HEK293 (cell line): ENCODE measurements at regions not wholly inside any gene's neighbourhood (a gene's known extent, or its start where the extent isn't known, plus 50 kb on each side); places are given as distances from the start of the nearest gene placed in this dataset.

Experiments used
- CTCF ChIA-PET: fragments of 350-600 bp; formaldehyde crosslinking; extraction: SDS; loops from one replicate; lab custom pipeline; 2021; ENCODE audit warnings: antibody characterized with exemption; lab: Yijun Ruan, JAX
- POLR2A ChIA-PET: fragments of 300-600 bp; formaldehyde crosslinking; extraction: SDS; loops from one replicate; lab custom pipeline; 2020; ENCODE audit warnings: antibody characterized with exemption, inconsistent platforms; lab: Yijun Ruan, JAX
- H3K27ac ChIP-seq: fragments of 200-500 bp; sonication (Bioruptor generic); 2 replicates; pipeline ENCODE4 v1.5.1; 2014; ENCODE audit warnings: low read depth, low read length, control low read depth, inconsistent platforms; ENCODE audit errors: extremely low read depth
- H3K36me3 ChIP-seq, 2 experiments: fragments of 200-500 bp in 1 of 2; sonication (Bioruptor generic) in 1 of 2; 1 replicate in 1 of 2; 2 replicates in 1 of 2; pipeline ENCODE4 v1.5.1; 2014 to 2017; ENCODE audit warnings: inconsistent platforms in 2 of 2, low read length in 2 of 2; ENCODE audit not compliant: control insufficient read depth in 2 of 2, insufficient read depth in 1 of 2
- H3K4me1 ChIP-seq: fragments of 200-500 bp; sonication (Bioruptor generic); 2 replicates; pipeline ENCODE4 v1.5.1; 2014; ENCODE audit warnings: mild to moderate bottlenecking, low read length, inconsistent platforms; ENCODE audit not compliant: control insufficient read depth, insufficient read depth
- H3K4me3 ChIP-seq: 2 replicates; pipeline ENCODE4 v1.5.1; 2011; ENCODE audit warnings: low read depth, mild to moderate bottlenecking, control low read depth, low read length, moderate library complexity
- H3K9me3 ChIP-seq: fragments of 200-500 bp; sonication (Bioruptor generic); 2 replicates; pipeline ENCODE4 v1.5.1; 2014; ENCODE audit warnings: low read depth, low read length, inconsistent platforms; ENCODE audit not compliant: control insufficient read depth, insufficient read depth
- HOXC10 ChIP-seq: sonication (generic); formaldehyde crosslinking; IDR thresholded peaks from 2 replicates; pipeline ENCODE4 v1.8.1; 2023; ENCODE audit warnings: mild to moderate bottlenecking, missing genetic modification reagents
- OSR2 ChIP-seq: fragments of 450-650 bp; formaldehyde crosslinking; IDR thresholded peaks from 2 replicates; pipeline ENCODE4 v1.5.1; 2016; ENCODE audit warnings: missing biosample characterization, missing genetic modification characterization
- SP2 ChIP-seq: fragments of 450-650 bp; formaldehyde crosslinking; IDR thresholded peaks from 2 replicates; pipeline ENCODE4 v1.5.1; 2016; ENCODE audit warnings: missing biosample characterization, missing genetic modification characterization
- ZNF184 ChIP-seq: fragments of 450-650 bp; IDR thresholded peaks from 2 replicates; pipeline ENCODE4 v1.5.1; 2018; ENCODE audit warnings: missing biosample characterization, mild to moderate bottlenecking, missing genetic modification characterization
- ZNF23 ChIP-seq: fragments of 450-650 bp; formaldehyde crosslinking; IDR thresholded peaks from 2 replicates; pipeline ENCODE4 v1.5.1; 2016; ENCODE audit warnings: missing biosample characterization, missing genetic modification characterization, borderline replicate concordance
- ZNF335 ChIP-seq: fragments of 450-650 bp; formaldehyde crosslinking; conservative IDR thresholded peaks from 2 replicates; pipeline ENCODE4 v1.5.1; 2016; ENCODE audit warnings: missing biosample characterization, missing genetic modification characterization
- ZNF350 ChIP-seq: fragments of 450-650 bp; formaldehyde crosslinking; IDR thresholded peaks from 2 replicates; pipeline ENCODE4 v1.5.0; 2017; ENCODE audit warnings: missing biosample characterization, mild to moderate bottlenecking, missing genetic modification characterization
- ZNF404 ChIP-seq: fragments of 450-650 bp; formaldehyde crosslinking; IDR thresholded peaks from 2 replicates; pipeline ENCODE4 v1.5.1; 2017; ENCODE audit warnings: missing biosample characterization, missing genetic modification characterization
- ZNF544 ChIP-seq: fragments of 450-650 bp; formaldehyde crosslinking; IDR thresholded peaks from 2 replicates; pipeline ENCODE4 v1.5.0; 2017; ENCODE audit warnings: missing biosample characterization, missing genetic modification characterization
- ZNF623 ChIP-seq: fragments of 450-650 bp; formaldehyde crosslinking; IDR thresholded peaks from 2 replicates; pipeline ENCODE4 v1.5.1; 2016; ENCODE audit warnings: missing biosample characterization, missing genetic modification characterization
- ZNF677 ChIP-seq: fragments of 450-650 bp; IDR thresholded peaks from 2 replicates; pipeline ENCODE4 v1.5.0; 2018; ENCODE audit warnings: missing biosample characterization, mild to moderate bottlenecking, missing genetic modification characterization, moderate library complexity
- ZNF701 ChIP-seq: fragments of 450-650 bp; formaldehyde crosslinking; IDR thresholded peaks from 2 replicates; pipeline ENCODE4 v1.5.1; 2016; ENCODE audit warnings: missing biosample characterization, missing genetic modification characterization
- ZNF843 ChIP-seq: fragments of 450-650 bp; formaldehyde crosslinking; IDR thresholded peaks from 2 replicates; pipeline ENCODE4 v1.5.1; 2016; ENCODE audit warnings: missing biosample characterization, missing genetic modification characterization
- TF ChIP-seq, protein P1 (sequence below): fragments of 450-650 bp; formaldehyde crosslinking; IDR thresholded peaks from 2 replicates; pipeline ENCODE4 v1.5.1; 2016; ENCODE audit warnings: missing biosample characterization, missing genetic modification characterization, borderline replicate concordance
- TF ChIP-seq, protein P2 (sequence below): fragments of 450-650 bp; formaldehyde crosslinking; IDR thresholded peaks from 2 replicates; pipeline ENCODE4 v1.5.0; 2017; ENCODE audit warnings: missing biosample characterization, missing genetic modification characterization, borderline replicate concordance
- TF ChIP-seq, protein P3 (sequence below): fragments of 450-650 bp; formaldehyde crosslinking; optimal IDR thresholded peaks from 2 replicates; pipeline ENCODE3; 2016; ENCODE audit warnings: missing biosample characterization, mild to moderate bottlenecking, missing genetic modification characterization
- TF ChIP-seq, protein P4 (sequence below): fragments of 450-650 bp; formaldehyde crosslinking; IDR thresholded peaks from 2 replicates; pipeline ENCODE4 v1.5.1; 2016; ENCODE audit warnings: missing biosample characterization, missing genetic modification characterization

DNA sequence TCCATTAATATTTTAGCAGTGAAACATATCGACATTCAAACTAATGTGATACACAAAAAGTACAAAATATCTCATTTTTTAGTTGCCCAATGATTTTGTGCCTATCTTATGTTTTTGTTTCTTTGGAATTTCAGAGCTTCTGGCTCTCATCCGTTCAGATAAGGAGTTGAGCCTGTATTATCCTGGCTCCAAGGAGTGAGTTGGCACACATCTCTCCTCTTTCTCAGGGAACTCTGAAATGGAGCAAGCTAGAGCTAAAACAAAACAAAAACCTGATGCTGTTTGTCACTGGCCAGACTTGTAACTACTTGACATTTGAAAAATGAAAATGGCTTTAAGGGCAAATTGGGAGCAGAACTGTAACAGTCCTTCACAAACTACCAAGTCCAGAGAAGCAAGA lies 131.3 kb upstream of the SLC28A3 start:
- no peak overlapping the region for H3K27ac ChIP-seq
- H3K4me3 ChIP-seq, result no peak overlapping the region
- no peaks in the 10 kb centered on the region for H3K9me3 ChIP-seq
- H3K4me1 ChIP-seq, result no peaks in the 10 kb centered on the region
- CTCF ChIA-PET, result no interaction called here
- no peaks in the 10 kb centered on the region for H3K36me3 ChIP-seq
- POLR2A ChIA-PET, result no interaction called here
- TF ChIP-seq SP2 (tag by site-specific recombination), result no peak
- TF ChIP-seq, protein P1, sequence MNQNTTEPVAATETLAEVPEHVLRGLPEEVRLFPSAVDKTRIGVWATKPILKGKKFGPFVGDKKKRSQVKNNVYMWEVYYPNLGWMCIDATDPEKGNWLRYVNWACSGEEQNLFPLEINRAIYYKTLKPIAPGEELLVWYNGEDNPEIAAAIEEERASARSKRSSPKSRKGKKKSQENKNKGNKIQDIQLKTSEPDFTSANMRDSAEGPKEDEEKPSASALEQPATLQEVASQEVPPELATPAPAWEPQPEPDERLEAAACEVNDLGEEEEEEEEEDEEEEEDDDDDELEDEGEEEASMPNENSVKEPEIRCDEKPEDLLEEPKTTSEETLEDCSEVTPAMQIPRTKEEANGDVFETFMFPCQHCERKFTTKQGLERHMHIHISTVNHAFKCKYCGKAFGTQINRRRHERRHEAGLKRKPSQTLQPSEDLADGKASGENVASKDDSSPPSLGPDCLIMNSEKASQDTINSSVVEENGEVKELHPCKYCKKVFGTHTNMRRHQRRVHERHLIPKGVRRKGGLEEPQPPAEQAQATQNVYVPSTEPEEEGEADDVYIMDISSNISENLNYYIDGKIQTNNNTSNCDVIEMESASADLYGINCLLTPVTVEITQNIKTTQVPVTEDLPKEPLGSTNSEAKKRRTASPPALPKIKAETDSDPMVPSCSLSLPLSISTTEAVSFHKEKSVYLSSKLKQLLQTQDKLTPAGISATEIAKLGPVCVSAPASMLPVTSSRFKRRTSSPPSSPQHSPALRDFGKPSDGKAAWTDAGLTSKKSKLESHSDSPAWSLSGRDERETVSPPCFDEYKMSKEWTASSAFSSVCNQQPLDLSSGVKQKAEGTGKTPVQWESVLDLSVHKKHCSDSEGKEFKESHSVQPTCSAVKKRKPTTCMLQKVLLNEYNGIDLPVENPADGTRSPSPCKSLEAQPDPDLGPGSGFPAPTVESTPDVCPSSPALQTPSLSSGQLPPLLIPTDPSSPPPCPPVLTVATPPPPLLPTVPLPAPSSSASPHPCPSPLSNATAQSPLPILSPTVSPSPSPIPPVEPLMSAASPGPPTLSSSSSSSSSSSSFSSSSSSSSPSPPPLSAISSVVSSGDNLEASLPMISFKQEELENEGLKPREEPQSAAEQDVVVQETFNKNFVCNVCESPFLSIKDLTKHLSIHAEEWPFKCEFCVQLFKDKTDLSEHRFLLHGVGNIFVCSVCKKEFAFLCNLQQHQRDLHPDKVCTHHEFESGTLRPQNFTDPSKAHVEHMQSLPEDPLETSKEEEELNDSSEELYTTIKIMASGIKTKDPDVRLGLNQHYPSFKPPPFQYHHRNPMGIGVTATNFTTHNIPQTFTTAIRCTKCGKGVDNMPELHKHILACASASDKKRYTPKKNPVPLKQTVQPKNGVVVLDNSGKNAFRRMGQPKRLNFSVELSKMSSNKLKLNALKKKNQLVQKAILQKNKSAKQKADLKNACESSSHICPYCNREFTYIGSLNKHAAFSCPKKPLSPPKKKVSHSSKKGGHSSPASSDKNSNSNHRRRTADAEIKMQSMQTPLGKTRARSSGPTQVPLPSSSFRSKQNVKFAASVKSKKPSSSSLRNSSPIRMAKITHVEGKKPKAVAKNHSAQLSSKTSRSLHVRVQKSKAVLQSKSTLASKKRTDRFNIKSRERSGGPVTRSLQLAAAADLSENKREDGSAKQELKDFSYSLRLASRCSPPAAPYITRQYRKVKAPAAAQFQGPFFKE, result no peak
- TF ChIP-seq, protein P2, sequence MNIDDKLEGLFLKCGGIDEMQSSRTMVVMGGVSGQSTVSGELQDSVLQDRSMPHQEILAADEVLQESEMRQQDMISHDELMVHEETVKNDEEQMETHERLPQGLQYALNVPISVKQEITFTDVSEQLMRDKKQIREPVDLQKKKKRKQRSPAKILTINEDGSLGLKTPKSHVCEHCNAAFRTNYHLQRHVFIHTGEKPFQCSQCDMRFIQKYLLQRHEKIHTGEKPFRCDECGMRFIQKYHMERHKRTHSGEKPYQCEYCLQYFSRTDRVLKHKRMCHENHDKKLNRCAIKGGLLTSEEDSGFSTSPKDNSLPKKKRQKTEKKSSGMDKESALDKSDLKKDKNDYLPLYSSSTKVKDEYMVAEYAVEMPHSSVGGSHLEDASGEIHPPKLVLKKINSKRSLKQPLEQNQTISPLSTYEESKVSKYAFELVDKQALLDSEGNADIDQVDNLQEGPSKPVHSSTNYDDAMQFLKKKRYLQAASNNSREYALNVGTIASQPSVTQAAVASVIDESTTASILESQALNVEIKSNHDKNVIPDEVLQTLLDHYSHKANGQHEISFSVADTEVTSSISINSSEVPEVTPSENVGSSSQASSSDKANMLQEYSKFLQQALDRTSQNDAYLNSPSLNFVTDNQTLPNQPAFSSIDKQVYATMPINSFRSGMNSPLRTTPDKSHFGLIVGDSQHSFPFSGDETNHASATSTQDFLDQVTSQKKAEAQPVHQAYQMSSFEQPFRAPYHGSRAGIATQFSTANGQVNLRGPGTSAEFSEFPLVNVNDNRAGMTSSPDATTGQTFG, result no peak
- TF ChIP-seq ZNF350 (tag by site-specific recombination), result no peak
- TF ChIP-seq ZNF544 (tag by site-specific recombination), result no peak
- TF ChIP-seq ZNF843, result no peak
- TF ChIP-seq, protein P3, sequence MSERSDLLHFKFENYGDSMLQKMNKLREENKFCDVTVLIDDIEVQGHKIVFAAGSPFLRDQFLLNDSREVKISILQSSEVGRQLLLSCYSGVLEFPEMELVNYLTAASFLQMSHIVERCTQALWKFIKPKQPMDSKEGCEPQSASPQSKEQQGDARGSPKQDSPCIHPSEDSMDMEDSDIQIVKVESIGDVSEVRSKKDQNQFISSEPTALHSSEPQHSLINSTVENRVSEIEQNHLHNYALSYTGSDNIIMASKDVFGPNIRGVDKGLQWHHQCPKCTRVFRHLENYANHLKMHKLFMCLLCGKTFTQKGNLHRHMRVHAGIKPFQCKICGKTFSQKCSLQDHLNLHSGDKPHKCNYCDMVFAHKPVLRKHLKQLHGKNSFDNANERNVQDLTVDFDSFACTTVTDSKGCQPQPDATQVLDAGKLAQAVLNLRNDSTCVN, result no peak
- no peak for TF ChIP-seq ZNF404 (tag by site-specific recombination)
- no peak for TF ChIP-seq ZNF677 (tag by site-specific recombination)
- no peak for TF ChIP-seq ZNF701 (tag by site-specific recombination)
- TF ChIP-seq, protein P4, sequence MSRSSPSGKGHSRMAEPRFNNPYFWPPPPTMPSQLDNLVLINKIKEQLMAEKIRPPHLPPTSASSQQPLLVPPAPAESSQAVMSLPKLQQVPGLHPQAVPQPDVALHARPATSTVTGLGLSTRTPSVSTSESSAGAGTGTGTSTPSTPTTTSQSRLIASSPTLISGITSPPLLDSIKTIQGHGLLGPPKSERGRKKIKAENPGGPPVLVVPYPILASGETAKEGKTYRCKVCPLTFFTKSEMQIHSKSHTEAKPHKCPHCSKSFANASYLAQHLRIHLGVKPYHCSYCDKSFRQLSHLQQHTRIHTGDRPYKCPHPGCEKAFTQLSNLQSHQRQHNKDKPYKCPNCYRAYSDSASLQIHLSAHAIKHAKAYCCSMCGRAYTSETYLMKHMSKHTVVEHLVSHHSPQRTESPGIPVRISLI (tag by site-specific recombination), result no peak
- TF ChIP-seq ZNF623 (tag by site-specific recombination), result no peak
- TF ChIP-seq HOXC10 (CRISPR knock-in tag), result no peak
- TF ChIP-seq OSR2, result no peak
- no peak for TF ChIP-seq ZNF184 (tag by site-specific recombination)
- TF ChIP-seq ZNF23 (tag by site-specific recombination), result no peak
- no peak for TF ChIP-seq ZNF335 (tag by site-specific recombination)
